ACHN (cell line): ENCODE measurements at regions not wholly inside any gene's neighbourhood (a gene's known extent, or its start where the extent isn't known, plus 50 kb on each side); places are given as distances from the start of the nearest gene placed in this dataset.
A peak's percentile ranks its signal among the peaks of the same experiment; 100 is the strongest.

ENCODE experiments used
- DNase-seq: peaks from one replicate; pipeline ENCODE4 v3.0.0-alpha.2; 2015
- in situ Hi-C: cut with HindIII; loops from 2 replicates; pipeline ENCODE4 v1.10.0; 2017; ENCODE audit warnings: low sequenced_read_pairs, low pct_ligation_motif_present, low pct_unique_long_range_greater_than_20kb

GRCh38 chr5:122701640-122702523 is 73.0 kb upstream of the SNX2 start:
- in situ Hi-C loops: no loop called here
- DNase-seq: no peak

GRCh38 chr5:122702524-122702875 is 72.4 kb upstream of the SNX2 start:
- DNase-seq: no peak
- in situ Hi-C loops: no loop called here

GRCh38 chr5:122703203-122703602 is 71.7 kb upstream of the SNX2 start:
- in situ Hi-C loops: no loop called here
- no peak for DNase-seq

GRCh38 chr5:122704247-122705036 is 70.4 kb upstream of the SNX2 start:
- in situ Hi-C loops: no loop called here
- peak; percentile 49 for DNase-seq

- in situ Hi-C loops: no loop called here
- DNase-seq: no peak
Observed at GRCh38 chr5:122705851-122706250, 69.0 kb upstream of the SNX2 start.

- no peak for DNase-seq
- in situ Hi-C loops: no loop called here
Observed at GRCh38 chr5:122707796-122708195, 67.1 kb upstream of the SNX2 start.

- DNase-seq: no peak
- in situ Hi-C loops: no loop called here
Observed at GRCh38 chr5:122713041-122713440, 61.8 kb upstream of the SNX2 start.

- in situ Hi-C loops: no loop called here
- no peak for DNase-seq
Observed at GRCh38 chr5:122715095-122715494, 59.8 kb upstream of the SNX2 start.

GRCh38 chr5:122718611-122719010 is 56.3 kb upstream of the SNX2 start:
- in situ Hi-C loops: no loop called here
- no peak for DNase-seq

GRCh38 chr5:122719991-122720746 is 54.7 kb upstream of the SNX2 start:
- in situ Hi-C loops: no loop called here
- no peak for DNase-seq

GRCh38 chr5:122721127-122721526 is 53.8 kb upstream of the SNX2 start:
- no peak for DNase-seq
- in situ Hi-C loops: no loop called here

GRCh38 chr5:122722341-122722740 is 52.5 kb upstream of the SNX2 start:
- in situ Hi-C loops: no loop called here
- no peak for DNase-seq

GRCh38 chr5:122723606-122724352 is 51.1 kb upstream of the SNX2 start:
- in situ Hi-C loops: no loop called here
- no peak for DNase-seq
